HEK293 (cell line): ENCODE measurements at regions not wholly inside any gene's neighbourhood (a gene's known extent, or its start where the extent isn't known, plus 50 kb on each side); places are given as distances from the start of the nearest gene placed in this dataset.
"Not testable (repeated sequence)": the region's sequence is repeated elsewhere in the genome, so short reads cannot be mapped to it uniquely, and the experiment has no call there.

ENCODE experiments used
- CTCF ChIA-PET: fragments of 350-600 bp; formaldehyde crosslinking; extraction: SDS; loops from one replicate; lab custom pipeline; 2021; ENCODE audit warnings: antibody characterized with exemption; lab: Yijun Ruan, JAX
- POLR2A ChIA-PET: fragments of 300-600 bp; formaldehyde crosslinking; extraction: SDS; loops from one replicate; lab custom pipeline; 2020; ENCODE audit warnings: antibody characterized with exemption, inconsistent platforms; lab: Yijun Ruan, JAX
- H3K27ac ChIP-seq: fragments of 200-500 bp; sonication (Bioruptor generic); 2 replicates; pipeline ENCODE4 v1.5.1; 2014; ENCODE audit warnings: low read depth, low read length, control low read depth, inconsistent platforms; ENCODE audit errors: extremely low read depth
- H3K36me3 ChIP-seq, 2 experiments: fragments of 200-500 bp in 1 of 2; sonication (Bioruptor generic) in 1 of 2; 1 replicate in 1 of 2; 2 replicates in 1 of 2; pipeline ENCODE4 v1.5.1; 2014 to 2017; ENCODE audit warnings: inconsistent platforms in 2 of 2, low read length in 2 of 2; ENCODE audit not compliant: control insufficient read depth in 2 of 2, insufficient read depth in 1 of 2
- H3K4me1 ChIP-seq: fragments of 200-500 bp; sonication (Bioruptor generic); 2 replicates; pipeline ENCODE4 v1.5.1; 2014; ENCODE audit warnings: mild to moderate bottlenecking, low read length, inconsistent platforms; ENCODE audit not compliant: control insufficient read depth, insufficient read depth
- H3K4me3 ChIP-seq: 2 replicates; pipeline ENCODE4 v1.5.1; 2011; ENCODE audit warnings: low read depth, mild to moderate bottlenecking, control low read depth, low read length, moderate library complexity
- H3K9me3 ChIP-seq: fragments of 200-500 bp; sonication (Bioruptor generic); 2 replicates; pipeline ENCODE4 v1.5.1; 2014; ENCODE audit warnings: low read depth, low read length, inconsistent platforms; ENCODE audit not compliant: control insufficient read depth, insufficient read depth
- ATF2 ChIP-seq: fragments of 450-650 bp; formaldehyde crosslinking; IDR thresholded peaks from 2 replicates; pipeline ENCODE4 v1.5.1; 2016; ENCODE audit warnings: missing biosample characterization, missing genetic modification characterization, low read depth
- GFI1B ChIP-seq: fragments of 450-650 bp; formaldehyde crosslinking; IDR thresholded peaks from 2 replicates; pipeline ENCODE4 v1.5.1; 2016; ENCODE audit warnings: missing biosample characterization, missing genetic modification characterization
- KLF8 ChIP-seq: fragments of 450-650 bp; formaldehyde crosslinking; IDR thresholded peaks from 2 replicates; pipeline ENCODE4 v1.5.1; 2016; ENCODE audit warnings: missing biosample characterization, missing genetic modification characterization
- ZNF121 ChIP-seq: fragments of 450-650 bp; formaldehyde crosslinking; IDR thresholded peaks from 2 replicates; pipeline ENCODE4 v1.5.1; 2016; ENCODE audit warnings: missing biosample characterization, missing genetic modification characterization
- ZNF146 ChIP-seq: fragments of 450-650 bp; formaldehyde crosslinking; IDR thresholded peaks from 2 replicates; pipeline ENCODE4 v1.5.1; 2016; ENCODE audit warnings: missing biosample characterization, missing genetic modification characterization
- ZNF202 ChIP-seq: fragments of 450-650 bp; formaldehyde crosslinking; IDR thresholded peaks from 2 replicates; pipeline ENCODE4 v1.5.1; 2016; ENCODE audit warnings: missing biosample characterization, missing genetic modification characterization, borderline replicate concordance
- ZNF23 ChIP-seq: fragments of 450-650 bp; formaldehyde crosslinking; IDR thresholded peaks from 2 replicates; pipeline ENCODE4 v1.5.1; 2016; ENCODE audit warnings: missing biosample characterization, missing genetic modification characterization, borderline replicate concordance
- ZNF239 ChIP-seq: fragments of 450-650 bp; formaldehyde crosslinking; IDR thresholded peaks from 2 replicates; pipeline ENCODE4 v1.5.1; 2016; ENCODE audit warnings: missing biosample characterization, missing genetic modification characterization
- ZNF266 ChIP-seq: fragments of 450-650 bp; formaldehyde crosslinking; IDR thresholded peaks from 2 replicates; pipeline ENCODE4 v1.5.1; 2016; ENCODE audit warnings: missing biosample characterization, missing genetic modification characterization, low read depth
- ZNF324 ChIP-seq: fragments of 450-650 bp; formaldehyde crosslinking; IDR thresholded peaks from 2 replicates; pipeline ENCODE4 v1.5.1; 2016; ENCODE audit warnings: missing biosample characterization, missing genetic modification characterization
- ZNF362 ChIP-seq: fragments of 450-650 bp; formaldehyde crosslinking; IDR thresholded peaks from 2 replicates; pipeline ENCODE4 v1.5.1; 2016; ENCODE audit warnings: missing biosample characterization, missing genetic modification characterization
- ZNF37A ChIP-seq: fragments of 450-650 bp; IDR thresholded peaks from 2 replicates; pipeline ENCODE4 v1.5.1; 2018; ENCODE audit warnings: missing biosample characterization, missing genetic modification characterization
- ZNF426 ChIP-seq: fragments of 450-650 bp; formaldehyde crosslinking; IDR thresholded peaks from 2 replicates; pipeline ENCODE4 v1.5.1; 2017; ENCODE audit warnings: missing biosample characterization, missing genetic modification characterization, mild to moderate bottlenecking, inconsistent platforms, moderate library complexity
- ZNF555 ChIP-seq: fragments of 450-650 bp; formaldehyde crosslinking; conservative IDR thresholded peaks from 2 replicates; pipeline ENCODE4 v1.5.1; 2017; ENCODE audit warnings: missing biosample characterization, mild to moderate bottlenecking, missing genetic modification characterization, inconsistent platforms
- ZNF585B ChIP-seq: fragments of 450-650 bp; formaldehyde crosslinking; IDR thresholded peaks from 2 replicates; pipeline ENCODE4 v1.5.1; 2016; ENCODE audit warnings: missing biosample characterization, missing genetic modification characterization
- ZNF610 ChIP-seq: fragments of 450-650 bp; formaldehyde crosslinking; IDR thresholded peaks from 2 replicates; pipeline ENCODE4 v1.5.1; 2016; ENCODE audit warnings: missing biosample characterization, missing genetic modification characterization, borderline replicate concordance
- ZSCAN4 ChIP-seq: fragments of 450-650 bp; formaldehyde crosslinking; IDR thresholded peaks from 2 replicates; pipeline ENCODE4 v1.5.1; 2017; ENCODE audit warnings: missing biosample characterization, missing genetic modification characterization
- ZXDB ChIP-seq: fragments of 450-650 bp; formaldehyde crosslinking; IDR thresholded peaks from 2 replicates; pipeline ENCODE4 v1.5.1; 2016; ENCODE audit warnings: missing biosample characterization, missing genetic modification characterization

GRCh38 chr5:163950248-163950647 lies 444.8 kb downstream of the MAT2B start:
- H3K27ac ChIP-seq = no peak overlapping the region
- no peaks in the 10 kb centered on the region for H3K4me1 ChIP-seq
- TF ChIP-seq ZNF23 = no peak
- peak; percentile 63 for TF ChIP-seq ZSCAN4 (tag by site-specific recombination)
- ChIA-PET CTCF (no interaction called here), POLR2A (no interaction called here)
- H3K4me3 ChIP-seq = no peak overlapping the region
- no peaks in the 10 kb centered on the region for H3K9me3 ChIP-seq
- no peaks in the 10 kb centered on the region for H3K36me3 ChIP-seq

GRCh38 chr5:163951069-163951468 lies 445.6 kb downstream of the MAT2B start:
- H3K4me3 ChIP-seq = no peak overlapping the region
- H3K36me3 ChIP-seq = no peaks in the 10 kb centered on the region
- no peaks in the 10 kb centered on the region for H3K9me3 ChIP-seq
- POLR2A ChIA-PET = no interaction called here
- no peak overlapping the region for H3K27ac ChIP-seq
- no peak for TF ChIP-seq ZNF37A (tag by site-specific recombination)
- no peak for TF ChIP-seq ZNF121 (tag by site-specific recombination)
- H3K4me1 ChIP-seq = no peaks in the 10 kb centered on the region
- CTCF ChIA-PET = no interaction called here

- TF ChIP-seq ZNF146 (no peak), ZNF610 (tag by site-specific recombination) (no peak), ZNF202 (tag by site-specific recombination) (no peak), ZNF426 (tag by site-specific recombination) (no peak), ZNF585B (tag by site-specific recombination) (no peak), ZNF362 (tag by site-specific recombination) (no peak), GFI1B (tag by site-specific recombination) (no peak), ZXDB (tag by site-specific recombination) (no peak), ZNF555 (tag by site-specific recombination) (no peak), ZNF324 (tag by site-specific recombination) (no peak), ZNF266 (no peak), ZNF239 (tag by site-specific recombination) (no peak), ATF2 (tag by site-specific recombination) (no peak), KLF8 (tag by site-specific recombination) (no peak)
- H3K4me3 ChIP-seq = no peak overlapping the region
- no peaks in the 10 kb centered on the region for H3K4me1 ChIP-seq
- no peaks in the 10 kb centered on the region for H3K36me3 ChIP-seq
- H3K9me3 ChIP-seq = no peaks in the 10 kb centered on the region
- H3K27ac ChIP-seq = no peak overlapping the region
- POLR2A ChIA-PET = no interaction called here
- CTCF ChIA-PET = no interaction called here
Observed at GRCh38 chr5:163953901-163954300, 448.5 kb downstream of the MAT2B start.

GRCh38 chr5:163961230-163961629 lies 455.8 kb downstream of the MAT2B start:
- H3K27ac ChIP-seq, H3K36me3 ChIP-seq, POLR2A ChIA-PET, H3K4me1 ChIP-seq, CTCF ChIA-PET, H3K9me3 ChIP-seq, H3K4me3 ChIP-seq: not testable (repeated sequence)
